ENCODE measurements at regions not wholly inside any gene's neighbourhood (a gene's known extent, or its start where the extent isn't known, plus 50 kb on each side); places are given as distances from the start of the nearest gene placed in this dataset.

GRCh38 chr2:172285760-172286159 lies 141.6 kb upstream of the ITGA6 start:
- H3K27me3 Mint-ChIP-seq (ENCODE audit: low read depth): no peaks in the 10 kb centered on the region
- TF ChIP-seq CTCF (IDR thresholded peaks at IDR 0.05; ENCODE audit: unreplicated experiment): no peak
- peak overlapping the region; percentile 62 for H3K27ac Mint-ChIP-seq
- no peaks in the 10 kb centered on the region for H3K36me3 Mint-ChIP-seq
- H3K4me3 Mint-ChIP-seq: no peak overlapping the region
- H3K9me3 Mint-ChIP-seq: no peaks in the 10 kb centered on the region
- no peak for DNase-seq (ENCODE audit: low spot score in 2 of 2, unreplicated experiment in 2 of 2)
- H3K4me1 Mint-ChIP-seq: peaks cover 31% of the 10 kb centered on the region

- Mint-ChIP-seq H3K9me3 (no peaks in the 10 kb centered on the region), H3K27me3 (ENCODE audit: low read depth) (no peaks in the 10 kb centered on the region), H3K36me3 (no peaks in the 10 kb centered on the region), H3K27ac (no peak overlapping the region), H3K4me3 (no peak overlapping the region), H3K4me1 (peaks cover 31% of the 10 kb centered on the region)
- no peak for DNase-seq (ENCODE audit: low spot score in 2 of 2, unreplicated experiment in 2 of 2)
- TF ChIP-seq CTCF (IDR thresholded peaks at IDR 0.05; ENCODE audit: unreplicated experiment): no peak
Measured at GRCh38 chr2:172287190-172287589, 140.2 kb upstream of the ITGA6 start.

- H3K27ac Mint-ChIP-seq: no peak overlapping the region
- H3K4me1 Mint-ChIP-seq: peaks cover 31% of the 10 kb centered on the region
- DNase-seq (ENCODE audit: low spot score in 2 of 2, unreplicated experiment in 2 of 2): no peak
- no peak for TF ChIP-seq CTCF (IDR thresholded peaks at IDR 0.05; ENCODE audit: unreplicated experiment)
- H3K27me3 Mint-ChIP-seq (ENCODE audit: low read depth): no peaks in the 10 kb centered on the region
- H3K9me3 Mint-ChIP-seq: no peaks in the 10 kb centered on the region
- H3K4me3 Mint-ChIP-seq: no peak overlapping the region
- no peaks in the 10 kb centered on the region for H3K36me3 Mint-ChIP-seq
Measured at GRCh38 chr2:172287605-172288315, 139.6 kb upstream of the ITGA6 start.

- Mint-ChIP-seq H3K36me3 (no peaks in the 10 kb centered on the region), H3K4me3 (no peak overlapping the region), H3K9me3 (no peaks in the 10 kb centered on the region), H3K4me1 (peaks cover 26% of the 10 kb centered on the region), H3K27ac (no peak overlapping the region), H3K27me3 (ENCODE audit: low read depth) (no peaks in the 10 kb centered on the region)
- no peak for DNase-seq (ENCODE audit: low spot score in 2 of 2, unreplicated experiment in 2 of 2)
- no peak for TF ChIP-seq CTCF (IDR thresholded peaks at IDR 0.05; ENCODE audit: unreplicated experiment)
Measured at GRCh38 chr2:172288603-172289002, 138.8 kb upstream of the ITGA6 start.

- Mint-ChIP-seq H3K36me3 (no peaks in the 10 kb centered on the region), H3K4me1 (peaks cover 35% of the 10 kb centered on the region), H3K4me3 (no peak overlapping the region), H3K27ac (peak overlapping the region; percentile 94), H3K27me3 (ENCODE audit: low read depth) (peaks cover 3% of the 10 kb centered on the region), H3K9me3 (no peaks in the 10 kb centered on the region)
- peak; percentile 46 to 72 for DNase-seq (ENCODE audit: low spot score in 2 of 2, unreplicated experiment in 2 of 2)
- no peak for TF ChIP-seq CTCF (IDR thresholded peaks at IDR 0.05; ENCODE audit: unreplicated experiment)
Measured at GRCh38 chr2:172293952-172294351, 133.4 kb upstream of the ITGA6 start.
